Stimulated activated CD8-positive, alpha-beta memory T cell treated with anti-CD3 and anti-CD28 coated beads, Interleukin-12 subunit alpha, Interleukin-12 subunit beta, amount 100 ng/mL, for 24 hours (primary cell): ENCODE measurements at regions not wholly inside any gene's neighbourhood (a gene's known extent, or its start where the extent isn't known, plus 50 kb on each side); places are given as distances from the start of the nearest gene placed in this dataset.

ENCODE experiments used
- DNase-seq: peaks from one replicate; pipeline ENCODE4 v3.0.0-alpha.2; 2020; ENCODE audit errors: extremely low read depth

DNA sequence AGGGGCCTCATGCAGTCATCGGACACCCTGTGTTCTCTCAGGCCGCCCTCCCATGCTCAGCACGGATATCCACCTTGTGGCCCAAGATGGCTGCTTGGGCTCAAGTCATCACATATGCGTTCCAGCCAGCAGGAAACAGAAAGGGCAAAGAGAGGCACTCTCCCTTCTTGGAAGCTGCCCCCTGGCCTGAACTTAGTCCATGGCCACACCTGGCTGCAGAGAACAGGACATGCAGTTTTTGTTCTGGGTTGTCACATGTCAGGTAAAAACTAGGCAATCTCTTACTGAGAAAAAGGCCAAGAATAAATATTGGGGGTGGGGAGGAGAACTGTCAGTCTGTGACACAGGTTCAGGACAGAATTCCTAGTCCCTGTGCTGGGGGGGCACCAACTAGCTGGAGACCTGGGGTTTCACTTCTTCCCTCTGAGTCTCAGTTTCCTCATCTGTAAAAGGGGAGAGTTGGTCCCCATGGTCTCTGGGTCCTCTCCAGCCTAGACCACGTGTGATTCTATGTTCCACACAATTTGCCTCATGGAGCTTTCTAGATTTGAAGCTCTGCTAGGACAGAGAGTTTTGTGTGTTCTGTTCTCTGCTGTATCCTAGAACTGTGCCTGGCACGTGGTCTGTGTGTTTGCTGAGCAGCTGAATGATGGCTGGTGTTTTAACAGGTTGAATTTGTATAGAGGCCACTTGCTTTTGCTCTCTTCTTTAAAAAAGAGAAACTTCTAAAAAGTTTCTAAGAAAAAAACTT is 107.2 kb upstream of the ANO1 start:
- no peak for DNase-seq

DNA sequence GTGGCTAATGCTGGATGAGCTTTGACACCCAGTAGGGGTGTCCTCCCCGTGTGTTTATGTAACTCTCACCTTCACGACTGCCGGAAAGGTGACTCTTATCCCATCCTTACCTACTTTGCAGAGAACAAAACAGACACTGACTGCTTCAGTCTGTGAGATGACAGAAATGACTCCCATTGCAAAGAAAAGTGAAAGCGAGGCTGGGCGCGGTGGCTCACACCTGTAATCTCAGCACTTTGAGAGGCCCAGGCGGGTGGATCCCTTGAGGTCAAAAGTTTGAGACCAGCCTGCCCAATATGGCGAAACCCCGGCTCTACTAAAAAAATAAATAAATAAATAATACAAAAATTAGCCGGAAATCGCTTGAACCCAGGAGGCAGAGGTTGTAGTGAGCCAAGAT is 106.4 kb upstream of the ANO1 start:
- DNase-seq: no peak

DNA sequence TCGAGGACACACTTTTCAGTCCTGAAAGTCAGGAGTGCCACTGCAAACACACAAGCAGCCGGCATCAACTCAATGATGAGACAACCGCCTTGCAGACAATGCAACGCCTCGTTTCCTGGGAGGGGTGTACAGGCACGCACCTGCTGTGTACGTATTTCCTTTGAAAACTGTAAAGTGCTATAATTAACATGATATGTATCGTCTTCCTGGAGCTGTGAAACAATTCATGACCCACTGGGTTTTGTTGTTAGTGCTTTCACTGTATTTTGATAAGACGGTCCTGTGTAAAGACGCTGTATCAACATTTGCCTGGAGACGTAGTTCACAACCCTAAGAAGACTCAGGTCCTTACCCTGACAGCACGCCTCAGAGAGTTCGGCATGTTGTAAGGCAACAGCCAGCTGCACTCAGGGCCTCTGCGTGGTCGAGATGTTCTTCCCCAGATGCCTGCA is 105.7 kb upstream of the ANO1 start:
- no peak for DNase-seq

DNA sequence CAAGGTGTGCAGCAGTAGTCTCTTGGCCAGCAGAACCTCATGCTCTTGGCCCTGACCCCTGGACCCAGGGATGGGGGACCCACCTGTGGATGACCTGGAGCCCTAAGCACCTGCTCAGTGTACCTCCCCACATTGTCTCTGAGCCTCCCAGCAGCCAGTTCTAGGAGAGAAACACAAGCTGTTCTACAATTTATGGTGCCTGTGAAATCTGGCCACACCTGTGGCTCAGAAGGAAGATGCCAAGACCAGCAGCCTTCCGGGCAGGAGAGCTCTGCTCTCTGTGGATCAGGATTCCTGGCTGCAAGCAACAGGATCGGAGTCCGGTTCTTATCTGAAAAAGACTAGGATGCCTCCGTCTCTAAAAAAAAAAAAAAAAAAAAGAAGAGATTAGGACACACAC is 103.6 kb upstream of the ANO1 start:
- no peak for DNase-seq

DNA sequence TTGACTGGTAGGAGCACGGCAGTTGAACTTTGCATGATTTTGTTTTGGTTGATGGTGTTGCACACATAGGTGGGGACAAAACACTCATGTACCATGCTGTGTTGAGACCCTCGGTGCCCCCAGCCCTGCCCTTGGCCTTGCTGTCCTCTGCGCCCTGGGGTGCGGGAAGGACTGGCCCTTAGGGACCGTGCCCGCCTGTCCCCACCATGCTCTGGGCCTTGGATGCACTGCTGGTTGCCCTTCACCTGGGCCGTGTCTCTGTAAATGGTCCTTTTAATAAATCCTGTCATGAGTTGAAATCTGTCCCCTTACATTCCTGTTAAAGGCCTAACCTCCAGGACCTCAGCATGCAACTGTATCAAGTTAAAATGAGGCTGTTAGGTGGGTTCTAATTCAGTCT is 102.3 kb upstream of the ANO1 start:
- no peak for DNase-seq

DNA sequence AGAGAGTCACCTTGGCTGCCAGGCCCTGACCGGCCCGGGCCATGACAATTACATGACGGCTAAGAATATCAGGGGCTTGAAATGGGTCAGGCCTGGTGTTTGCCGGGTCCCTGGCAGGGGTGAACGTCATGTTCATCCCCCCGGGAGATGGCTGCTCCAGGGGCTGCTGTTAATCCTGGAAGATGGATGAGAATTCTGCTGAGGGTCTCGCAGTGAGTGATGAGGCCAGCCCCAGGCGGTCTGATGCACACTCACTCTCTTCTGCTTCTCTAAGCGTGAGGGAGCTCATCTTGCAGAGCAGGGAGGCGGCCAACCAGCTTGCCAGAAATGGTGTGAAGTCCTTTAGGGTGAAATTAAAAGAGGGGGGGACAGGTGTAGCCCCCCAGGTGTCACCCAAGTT is 101.3 kb upstream of the ANO1 start:
- no peak for DNase-seq

DNA sequence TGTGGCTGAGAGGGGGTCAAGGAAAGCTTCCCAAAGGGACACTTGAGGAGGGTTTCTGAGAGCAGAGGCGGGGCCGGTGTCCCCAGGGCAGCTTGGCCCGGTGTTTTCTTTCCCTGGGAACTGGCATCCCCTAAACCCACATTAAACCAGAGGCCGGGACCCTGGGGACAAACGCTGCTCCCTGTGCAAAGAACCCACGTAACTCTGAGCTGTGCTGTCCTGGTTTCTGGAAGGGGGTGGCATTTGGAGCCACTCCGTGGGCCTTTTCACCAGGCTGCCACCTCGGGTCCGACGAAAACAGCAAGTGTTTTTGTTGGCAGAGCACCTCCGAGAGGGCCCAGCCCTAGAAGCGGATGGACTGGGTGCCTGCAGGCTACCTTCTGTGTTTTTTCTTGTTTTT is 100.2 kb upstream of the ANO1 start:
- DNase-seq: no peak

DNA sequence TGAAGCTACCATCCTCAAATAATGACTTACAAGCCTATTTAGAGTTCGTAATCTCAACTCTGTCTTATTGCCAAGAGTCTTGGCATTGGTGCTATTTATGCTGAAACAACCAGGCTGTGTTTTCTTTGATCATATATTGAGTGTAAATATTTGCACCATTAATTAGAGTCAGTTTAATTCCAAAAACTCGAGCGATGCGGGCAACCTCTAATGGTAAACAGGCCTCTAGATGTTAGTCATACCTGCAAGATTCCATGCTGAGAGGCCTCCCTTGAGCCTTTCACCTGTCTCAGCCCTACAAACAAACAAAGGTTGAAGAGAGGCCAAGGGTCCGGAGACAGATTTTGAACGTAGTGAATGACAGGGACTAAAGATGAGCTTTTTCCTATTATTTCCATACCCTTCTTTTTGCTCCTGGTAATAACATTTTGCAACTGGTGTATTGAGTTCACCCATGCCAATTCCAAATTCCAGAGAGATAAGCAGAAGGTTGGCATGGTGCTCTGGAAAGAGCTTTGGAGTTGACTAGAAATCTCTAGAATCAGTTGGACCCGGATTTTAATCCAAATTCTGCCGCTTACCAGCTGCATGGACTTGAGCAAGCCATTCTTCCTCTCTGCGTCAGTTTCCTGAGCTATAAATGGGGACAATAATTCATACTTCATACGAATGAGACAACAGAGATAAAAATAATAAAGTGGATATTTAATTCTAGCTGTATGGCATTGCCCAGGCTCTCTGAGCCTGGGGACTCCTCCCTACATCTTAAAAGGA is 99.1 kb upstream of the ANO1 start:
- no peak for DNase-seq

DNA sequence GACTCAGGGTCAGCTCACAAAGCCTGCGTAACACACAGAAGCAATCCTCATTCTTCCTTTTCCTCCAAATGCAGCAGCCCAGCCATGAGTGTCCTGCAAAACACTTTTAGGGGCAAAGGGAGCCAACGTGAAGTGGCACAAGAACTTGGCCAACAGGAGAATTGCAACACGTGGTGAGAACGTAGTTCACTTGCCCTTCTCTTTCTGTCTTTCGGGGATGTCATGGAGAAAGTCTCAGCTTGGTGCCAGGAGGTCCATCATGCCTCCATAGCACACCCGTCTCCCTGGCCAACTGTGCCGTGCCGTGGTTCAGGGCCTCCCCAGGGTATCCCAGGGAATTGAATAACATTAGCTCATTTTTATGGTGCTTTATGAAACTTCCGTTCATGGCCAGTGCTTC is 98.5 kb upstream of the ANO1 start:
- no peak for DNase-seq

DNA sequence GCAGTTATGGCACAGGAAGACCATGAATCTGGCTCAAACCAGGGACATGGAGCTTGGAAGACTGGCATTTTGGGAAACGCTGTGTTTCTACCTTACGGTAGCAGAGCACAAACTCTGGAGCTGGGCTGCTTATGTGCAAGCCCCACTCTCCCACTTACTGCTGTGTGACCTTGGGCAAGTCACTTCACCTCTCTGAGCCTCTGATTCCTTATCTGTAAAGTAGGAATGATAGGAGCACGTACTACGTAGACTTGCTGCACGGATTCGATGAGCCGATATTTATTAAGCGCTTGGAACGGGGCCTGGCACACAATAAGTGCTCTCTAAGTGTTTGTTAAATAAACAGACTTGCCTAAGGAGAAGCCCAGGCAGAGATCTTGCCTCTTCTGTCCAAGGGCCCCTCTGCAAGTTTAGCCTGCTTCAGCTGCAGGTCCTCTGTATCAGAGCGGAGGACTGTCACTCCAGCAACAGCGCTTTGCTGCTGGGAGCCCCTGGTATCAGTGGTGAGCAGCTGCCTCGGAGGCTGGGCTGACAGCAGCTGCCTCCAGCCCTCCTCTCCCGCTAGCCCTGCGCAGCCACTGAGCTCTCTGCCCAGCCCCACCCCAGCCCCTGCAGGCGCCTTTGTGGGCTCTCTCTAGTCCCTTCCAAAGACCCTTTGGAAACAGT is 96.9 kb upstream of the ANO1 start:
- DNase-seq: no peak

DNA sequence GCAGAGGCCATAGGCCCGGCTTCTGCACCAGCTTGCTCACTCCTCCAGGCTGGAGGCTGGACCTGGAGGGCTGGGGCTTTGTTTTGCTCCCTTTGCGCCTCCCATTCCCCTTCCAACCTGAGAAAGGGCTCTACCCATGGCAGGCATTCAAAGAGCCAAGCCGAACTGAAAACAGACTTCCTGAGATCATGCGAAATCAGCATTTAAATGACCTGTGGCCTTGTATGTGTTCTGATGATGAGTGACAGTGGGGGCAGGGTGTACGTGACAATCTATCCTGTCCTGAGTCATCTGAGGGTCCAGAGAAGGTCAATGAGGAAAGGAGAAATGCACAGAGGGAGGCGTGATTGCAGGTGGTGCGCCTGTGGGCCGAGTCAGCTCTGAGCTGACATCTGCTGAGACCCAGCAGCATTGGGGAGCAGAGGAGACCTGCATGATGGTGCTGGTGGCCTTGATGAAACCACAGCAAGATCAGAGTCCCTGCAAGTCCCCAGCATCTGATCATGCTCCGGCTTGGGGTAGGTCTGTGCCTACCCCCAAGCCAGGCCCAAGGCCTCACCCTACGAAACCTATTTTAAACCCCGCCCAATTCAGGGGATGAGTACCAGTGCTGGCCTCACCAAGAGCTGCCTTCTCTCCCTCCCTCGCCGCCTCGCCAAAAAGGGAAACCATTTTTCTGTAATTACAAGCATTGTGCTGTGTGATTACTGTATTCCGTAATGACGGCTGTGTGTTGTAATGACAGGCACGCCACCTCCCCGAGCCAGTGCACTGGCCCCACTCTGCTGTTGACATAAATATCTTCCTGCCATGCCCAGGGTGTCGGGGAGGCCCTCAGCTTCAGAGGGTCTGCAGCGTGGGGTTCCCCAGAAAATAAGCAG is 95.2 kb upstream of the ANO1 start:
- no peak for DNase-seq

DNA sequence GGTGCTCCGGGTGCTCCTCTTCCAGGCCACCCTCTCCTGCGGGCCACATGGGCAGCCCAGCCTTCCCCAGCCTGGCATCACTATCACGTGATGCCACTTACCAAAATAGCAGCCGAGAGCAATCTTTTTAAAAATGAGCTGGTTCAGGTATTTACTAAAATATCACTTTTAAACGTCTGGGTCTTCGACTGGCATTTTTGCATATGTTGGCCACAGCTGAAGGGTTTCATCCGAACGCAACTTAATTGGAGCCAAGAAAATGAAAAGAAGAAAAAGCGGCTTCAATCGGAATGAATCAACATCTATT is 94.6 kb upstream of the ANO1 start:
- no peak for DNase-seq

DNA sequence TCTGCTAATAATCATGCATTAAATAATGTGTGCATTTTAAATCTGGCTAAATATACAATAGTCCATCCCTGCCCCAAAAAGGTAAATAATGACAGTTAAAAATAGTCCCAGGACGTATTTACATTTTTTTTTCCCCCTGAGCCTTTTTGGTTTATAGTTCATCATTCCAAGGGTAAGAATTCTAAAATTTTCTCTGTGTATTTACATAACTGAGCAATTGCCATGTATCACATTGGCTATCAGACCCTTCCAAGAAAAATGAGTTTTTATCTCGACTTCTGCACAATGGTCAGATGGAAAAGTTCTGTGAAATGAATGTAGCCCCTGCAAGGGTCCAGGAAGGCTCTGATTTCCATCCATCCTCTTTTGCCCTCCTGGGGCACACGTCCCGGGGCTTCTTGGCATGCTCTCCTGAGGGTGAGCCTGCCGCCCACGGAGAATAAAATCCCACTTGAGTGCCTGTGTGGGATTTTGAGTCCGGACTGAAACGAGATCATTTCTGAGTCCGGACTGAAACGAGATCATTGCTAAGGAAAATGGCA is 94.1 kb upstream of the ANO1 start:
- DNase-seq: no peak

DNA sequence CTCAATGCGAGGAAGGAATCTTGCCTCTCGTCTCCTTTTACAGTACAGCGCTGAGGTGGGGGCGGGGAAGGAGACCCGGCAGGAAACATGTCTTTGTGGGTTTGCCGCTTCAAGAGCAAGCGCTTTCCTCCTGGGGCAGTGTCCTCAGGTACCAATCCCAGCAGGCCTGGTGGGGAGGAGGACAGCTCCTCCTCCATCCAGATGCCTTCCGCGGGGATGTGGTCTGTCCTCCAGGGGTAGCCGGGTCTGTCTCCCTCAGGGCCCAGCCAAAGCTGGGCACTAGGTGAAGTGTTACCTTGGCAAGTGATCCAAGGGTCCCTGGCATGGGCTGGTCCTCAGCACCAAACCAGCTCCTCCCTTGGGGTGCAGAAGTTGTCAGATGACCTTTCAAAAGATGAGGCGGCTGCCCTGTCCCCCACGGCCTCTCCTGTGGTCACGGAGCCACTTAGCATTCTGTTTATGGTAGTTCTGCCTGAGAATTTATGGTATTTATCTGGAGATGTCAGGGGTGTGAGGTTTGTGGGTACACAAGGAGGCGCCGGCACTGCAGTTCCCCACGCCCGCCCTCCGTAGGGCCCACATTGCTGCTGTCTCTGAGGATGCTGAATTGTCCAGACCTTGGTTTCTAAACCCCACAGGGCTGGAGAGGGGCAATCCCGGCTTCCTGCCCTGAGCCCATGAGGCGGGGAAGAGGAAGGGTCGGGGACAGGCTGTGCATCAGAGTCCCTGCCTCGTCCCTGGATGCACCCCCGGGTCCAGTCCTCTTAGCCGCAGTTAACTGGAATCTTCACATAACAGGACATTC is 93.5 kb upstream of the ANO1 start:
- DNase-seq: no peak

DNA sequence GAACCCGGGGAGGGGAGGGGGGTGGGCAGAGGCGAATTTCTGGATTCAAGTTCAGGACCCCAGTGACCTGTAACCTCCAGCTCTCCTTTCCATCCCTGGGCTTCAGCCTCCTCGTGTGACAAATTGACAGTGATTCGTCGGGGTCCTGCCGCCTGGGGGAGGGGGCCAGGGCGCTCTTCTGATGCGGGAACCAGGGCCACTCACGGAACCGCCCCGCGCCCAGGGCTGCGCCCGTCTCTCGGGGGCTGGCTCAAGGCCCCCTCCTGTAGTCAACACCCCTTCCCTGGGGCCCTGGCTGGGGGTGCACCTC is 92.8 kb upstream of the ANO1 start:
- no peak for DNase-seq

DNA sequence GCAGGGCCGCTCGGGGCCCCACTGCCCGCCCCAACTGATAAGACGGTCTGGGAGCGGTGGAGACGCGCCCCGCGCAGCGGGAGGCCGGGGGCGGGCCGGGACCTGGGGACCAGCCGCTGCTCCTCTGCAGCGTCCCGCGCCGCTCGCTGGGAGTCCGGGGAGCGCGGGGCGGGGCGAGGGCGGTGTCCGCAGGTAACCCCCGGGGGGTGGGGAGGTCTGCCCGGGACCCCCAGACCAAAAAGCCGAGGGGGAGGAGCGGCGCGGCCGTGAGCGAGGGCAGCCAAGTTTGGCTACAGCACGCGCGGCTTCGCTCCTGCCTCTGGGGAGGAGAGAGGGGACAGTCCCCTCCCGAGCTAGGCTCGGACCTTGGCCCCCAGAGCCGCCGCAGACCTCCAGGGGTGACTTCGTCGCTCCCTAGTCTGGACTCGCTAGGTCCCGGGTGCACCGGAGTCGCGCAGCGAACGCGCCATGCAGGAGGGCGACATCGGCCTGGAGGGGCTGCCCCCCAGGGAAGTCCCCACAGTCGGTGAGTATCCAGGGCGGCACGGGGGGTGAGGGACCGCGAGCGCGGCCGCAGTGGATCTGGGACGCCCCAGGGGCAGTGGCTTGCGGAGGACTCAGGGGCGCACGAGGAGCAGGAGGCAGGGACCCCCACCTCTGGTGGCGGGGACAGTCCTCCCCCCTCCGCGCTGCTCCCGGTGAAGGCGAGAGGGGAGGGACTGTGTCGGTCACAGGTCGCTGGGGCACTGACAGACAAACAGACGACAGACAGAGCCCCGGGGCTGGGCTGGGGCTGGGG is 92.3 kb upstream of the ANO1 start:
- no peak for DNase-seq

DNA sequence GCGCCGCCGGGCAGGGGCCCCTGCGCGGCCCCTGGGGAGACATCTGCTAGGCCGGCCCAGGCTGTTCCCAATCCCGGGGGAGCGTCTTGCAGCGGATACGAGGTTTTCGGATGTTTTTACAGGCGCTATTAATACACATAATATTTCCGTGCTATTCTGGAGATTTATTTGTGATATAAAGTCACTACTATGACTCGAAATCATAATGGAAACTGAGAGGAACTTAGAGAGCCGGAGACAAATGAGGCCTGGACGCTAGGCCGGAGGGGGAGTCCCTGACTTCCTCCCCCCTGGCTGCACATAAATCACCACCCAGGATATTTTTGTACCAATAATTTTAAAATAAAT is 91.7 kb upstream of the ANO1 start:
- no peak for DNase-seq

DNA sequence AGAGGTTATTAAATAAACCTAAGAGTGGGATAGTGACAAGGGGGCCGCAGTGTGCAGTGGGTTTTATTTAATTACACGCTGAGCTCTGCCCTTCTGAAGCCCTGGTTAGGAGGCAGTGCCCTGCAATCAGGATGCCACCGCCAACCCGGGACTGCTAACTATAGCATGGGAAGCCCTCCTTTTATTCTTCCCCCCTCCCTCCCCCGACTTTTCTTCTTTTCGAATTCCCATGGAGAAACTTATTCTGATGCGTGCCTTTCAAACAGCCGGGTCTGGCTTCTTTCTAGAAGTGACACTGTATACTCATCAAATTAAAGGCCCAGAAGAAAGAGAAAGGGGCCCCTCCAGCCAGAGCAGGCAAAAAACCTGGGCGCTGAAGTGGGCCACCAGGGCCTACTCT is 91.3 kb upstream of the ANO1 start:
- no peak for DNase-seq

DNA sequence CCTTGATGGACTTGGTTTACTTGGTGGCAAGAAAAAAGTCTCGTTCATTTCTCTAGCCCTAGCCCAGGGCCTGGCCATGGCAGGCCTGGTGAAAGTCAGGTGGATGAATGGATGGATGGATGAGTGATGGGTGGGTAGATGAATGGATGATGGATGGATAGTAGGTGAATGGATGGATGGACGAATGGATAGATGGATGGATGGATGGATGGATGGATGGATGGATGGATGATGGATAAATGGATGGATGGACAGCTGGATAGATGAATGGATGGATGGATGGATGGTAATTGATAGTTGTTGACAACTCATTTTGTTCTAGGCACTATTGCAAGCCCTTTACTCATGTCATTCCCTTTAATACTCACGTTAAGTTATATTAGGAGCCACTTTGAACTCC is 86.1 kb upstream of the ANO1 start:
- DNase-seq: no peak

DNA sequence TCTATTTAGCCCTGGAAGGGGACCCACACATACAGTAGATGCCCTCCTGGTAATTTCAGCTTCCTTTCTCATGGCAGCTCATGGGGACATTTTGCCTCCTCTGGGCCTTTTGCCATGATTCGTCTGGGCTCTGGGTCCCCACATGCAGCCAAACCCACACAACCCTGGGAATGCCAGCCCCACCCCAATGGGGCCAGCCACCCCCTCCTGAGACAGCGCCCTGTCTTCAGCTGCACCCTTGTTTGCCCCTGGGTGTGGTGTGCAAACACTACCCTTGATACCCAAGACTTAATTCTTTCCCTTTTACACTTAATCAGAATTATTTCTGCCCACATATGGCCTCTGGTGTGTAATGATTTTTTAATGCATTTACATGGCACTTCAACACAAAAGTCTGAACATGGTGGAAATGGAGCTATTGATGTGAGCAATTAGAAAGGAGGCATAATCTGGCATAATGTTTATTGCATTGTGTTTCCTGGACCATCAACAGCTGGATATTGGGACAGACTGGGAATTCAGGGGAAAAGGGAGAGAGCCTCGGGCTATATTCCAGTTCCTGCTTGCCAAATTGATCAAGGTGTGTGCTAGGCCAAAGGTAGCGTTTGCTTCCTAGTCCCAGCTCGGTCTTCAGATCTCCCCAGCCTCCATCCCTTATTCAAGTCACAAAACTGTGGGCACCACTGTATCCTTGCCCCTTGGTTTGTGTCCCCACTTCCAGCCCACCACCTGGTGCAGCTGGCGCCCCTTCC is 85.0 kb upstream of the ANO1 start:
- no peak for DNase-seq
